Type B pancreatic cell (in vitro differentiated cells): ENCODE measurements at regions not wholly inside any gene's neighbourhood (a gene's known extent, or its start where the extent isn't known, plus 50 kb on each side); places are given as distances from the start of the nearest gene placed in this dataset.

Experiments
- DNase-seq: peaks from one replicate; pipeline ENCODE4 v3.0.0; 2021; ENCODE audit warnings: mixed read lengths; ENCODE audit not compliant: unreplicated experiment; ENCODE audit errors: extremely low spot score
- H3K27ac Mint-ChIP-seq: 2 replicates; pipeline ENCODE4 v1.8.0; 2021; ENCODE audit warnings: mild to moderate bottlenecking, mixed read lengths
- H3K27me3 Mint-ChIP-seq: 2 replicates; pipeline ENCODE4 v1.8.0; 2021; ENCODE audit warnings: mixed read lengths
- H3K36me3 Mint-ChIP-seq: 2 replicates; pipeline ENCODE4 v1.8.0; 2021; ENCODE audit warnings: mixed read lengths
- H3K4me1 Mint-ChIP-seq: one replicate; pipeline ENCODE4 v1.8.0; 2021; ENCODE audit warnings: mixed read lengths; ENCODE audit not compliant: unreplicated experiment
- H3K4me3 Mint-ChIP-seq: 2 replicates; pipeline ENCODE4 v1.8.0; 2021; ENCODE audit warnings: mild to moderate bottlenecking, mixed read lengths
- H3K9me3 Mint-ChIP-seq: 2 replicates; pipeline ENCODE4 v1.8.0; 2021; ENCODE audit warnings: mixed read lengths
- TF ChIP-seq, protein P1 (sequence below): fragments of 200-600 bp; sonication (generic); conservative IDR thresholded peaks from 2 replicates; pipeline ENCODE4 v1.5.0; 2021; ENCODE audit warnings: antibody characterized with exemption, mild to moderate bottlenecking

DNA sequence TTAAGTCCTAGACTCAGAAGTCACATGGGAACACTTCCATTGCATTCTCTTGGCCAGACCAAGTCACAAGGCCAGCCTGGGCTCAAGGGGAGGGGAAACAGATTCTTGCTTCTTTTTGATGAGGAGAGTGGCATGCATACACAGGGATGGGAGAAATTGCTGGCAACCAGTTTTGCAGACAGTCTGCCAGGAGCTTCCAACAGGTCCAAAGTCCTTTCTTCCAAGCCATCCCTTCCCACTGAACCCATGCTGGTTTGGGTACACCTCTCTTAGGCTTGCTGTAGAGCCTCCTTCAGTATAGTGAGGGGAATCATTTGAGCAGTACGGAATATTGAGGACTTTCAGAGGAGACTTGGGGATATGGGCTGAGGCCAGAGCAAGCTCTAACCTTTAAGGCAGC lies 267.8 kb downstream of the BCOR start:
- Mint-ChIP-seq H3K4me3 (no peak overlapping the region), H3K4me1 (peaks cover 7% of the 10 kb centered on the region), H3K27ac (no peak overlapping the region), H3K9me3 (no peaks in the 10 kb centered on the region), H3K36me3 (no peaks in the 10 kb centered on the region), H3K27me3 (no peaks in the 10 kb centered on the region)
- TF ChIP-seq, protein P1, sequence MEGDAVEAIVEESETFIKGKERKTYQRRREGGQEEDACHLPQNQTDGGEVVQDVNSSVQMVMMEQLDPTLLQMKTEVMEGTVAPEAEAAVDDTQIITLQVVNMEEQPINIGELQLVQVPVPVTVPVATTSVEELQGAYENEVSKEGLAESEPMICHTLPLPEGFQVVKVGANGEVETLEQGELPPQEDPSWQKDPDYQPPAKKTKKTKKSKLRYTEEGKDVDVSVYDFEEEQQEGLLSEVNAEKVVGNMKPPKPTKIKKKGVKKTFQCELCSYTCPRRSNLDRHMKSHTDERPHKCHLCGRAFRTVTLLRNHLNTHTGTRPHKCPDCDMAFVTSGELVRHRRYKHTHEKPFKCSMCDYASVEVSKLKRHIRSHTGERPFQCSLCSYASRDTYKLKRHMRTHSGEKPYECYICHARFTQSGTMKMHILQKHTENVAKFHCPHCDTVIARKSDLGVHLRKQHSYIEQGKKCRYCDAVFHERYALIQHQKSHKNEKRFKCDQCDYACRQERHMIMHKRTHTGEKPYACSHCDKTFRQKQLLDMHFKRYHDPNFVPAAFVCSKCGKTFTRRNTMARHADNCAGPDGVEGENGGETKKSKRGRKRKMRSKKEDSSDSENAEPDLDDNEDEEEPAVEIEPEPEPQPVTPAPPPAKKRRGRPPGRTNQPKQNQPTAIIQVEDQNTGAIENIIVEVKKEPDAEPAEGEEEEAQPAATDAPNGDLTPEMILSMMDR: no peak
- DNase-seq: no peak

DNA sequence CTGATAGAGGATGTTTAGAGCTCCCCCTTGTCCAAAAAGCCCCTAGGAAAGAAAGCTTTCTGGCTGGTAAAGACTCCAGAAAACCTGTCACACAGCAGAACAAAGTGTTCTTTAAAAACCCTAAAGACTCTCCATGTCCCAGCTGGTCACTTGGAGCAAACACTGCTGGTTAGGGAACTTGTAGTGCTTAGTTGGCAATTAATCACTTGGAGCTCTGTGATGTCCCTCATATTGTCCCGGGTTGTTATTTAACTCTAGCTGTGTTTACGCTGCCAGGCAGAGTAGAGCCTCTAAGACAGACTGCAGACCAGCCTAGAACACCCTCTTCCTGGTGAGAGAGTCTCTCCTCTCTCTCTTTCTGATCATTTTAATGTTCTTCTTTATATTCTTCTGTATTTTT lies 267.3 kb downstream of the BCOR start:
- Mint-ChIP-seq H3K36me3 (no peaks in the 10 kb centered on the region), H3K27me3 (no peaks in the 10 kb centered on the region), H3K4me1 (peaks cover 7% of the 10 kb centered on the region), H3K9me3 (no peaks in the 10 kb centered on the region), H3K27ac (no peak overlapping the region), H3K4me3 (no peak overlapping the region)
- TF ChIP-seq, protein P1: no peak
- DNase-seq: no peak

DNA sequence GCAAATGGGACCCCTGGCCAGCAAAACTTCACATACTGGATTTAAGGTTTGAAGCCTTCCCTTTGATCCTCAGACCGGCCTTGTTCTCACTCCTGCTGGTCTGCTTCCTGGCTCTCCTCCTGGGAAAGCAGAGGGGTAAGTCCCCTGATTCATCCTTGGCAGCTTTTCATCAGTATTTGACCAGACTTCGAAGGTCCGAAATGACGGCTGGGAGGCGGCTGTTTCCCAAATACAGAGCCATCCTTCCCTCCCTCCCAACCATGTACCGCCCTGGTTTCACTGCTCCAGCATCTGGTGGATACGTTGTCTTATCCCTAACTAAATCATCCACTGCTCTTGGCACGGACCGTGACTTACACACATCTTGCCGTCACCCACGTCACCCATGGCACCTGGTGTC lies 265.5 kb downstream of the BCOR start:
- peaks cover 5% of the 10 kb centered on the region for H3K4me1 Mint-ChIP-seq
- TF ChIP-seq, protein P1: no peak
- no peaks in the 10 kb centered on the region for H3K9me3 Mint-ChIP-seq
- no peaks in the 10 kb centered on the region for H3K27me3 Mint-ChIP-seq
- no peak overlapping the region for H3K4me3 Mint-ChIP-seq
- H3K27ac Mint-ChIP-seq: no peak overlapping the region
- DNase-seq: no peak
- no peaks in the 10 kb centered on the region for H3K36me3 Mint-ChIP-seq

DNA sequence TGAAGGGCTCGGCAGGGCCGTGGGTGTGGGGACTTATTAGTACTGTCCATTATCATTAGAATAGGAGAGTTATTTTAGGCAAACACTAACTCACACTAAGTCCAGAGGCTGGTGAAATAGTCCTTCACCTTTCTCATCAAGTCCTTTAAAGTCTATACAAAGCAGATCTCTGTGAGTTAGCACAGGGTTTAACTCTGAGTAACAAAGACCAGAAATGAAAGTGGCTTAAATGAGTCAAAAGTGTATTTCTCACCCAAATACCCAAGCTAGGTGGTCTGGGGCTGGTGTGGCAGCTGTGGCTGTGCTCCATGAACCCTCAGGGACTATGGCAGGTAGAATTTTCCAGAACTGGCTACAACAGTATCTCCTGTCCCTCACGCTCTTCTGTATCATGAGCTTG lies 263.2 kb downstream of the BCOR start:
- TF ChIP-seq, protein P1: no peak
- Mint-ChIP-seq H3K36me3 (no peaks in the 10 kb centered on the region), H3K27ac (no peak overlapping the region), H3K4me3 (no peak overlapping the region), H3K27me3 (no peaks in the 10 kb centered on the region), H3K4me1 (no peaks in the 10 kb centered on the region), H3K9me3 (no peaks in the 10 kb centered on the region)
- DNase-seq: no peak

DNA sequence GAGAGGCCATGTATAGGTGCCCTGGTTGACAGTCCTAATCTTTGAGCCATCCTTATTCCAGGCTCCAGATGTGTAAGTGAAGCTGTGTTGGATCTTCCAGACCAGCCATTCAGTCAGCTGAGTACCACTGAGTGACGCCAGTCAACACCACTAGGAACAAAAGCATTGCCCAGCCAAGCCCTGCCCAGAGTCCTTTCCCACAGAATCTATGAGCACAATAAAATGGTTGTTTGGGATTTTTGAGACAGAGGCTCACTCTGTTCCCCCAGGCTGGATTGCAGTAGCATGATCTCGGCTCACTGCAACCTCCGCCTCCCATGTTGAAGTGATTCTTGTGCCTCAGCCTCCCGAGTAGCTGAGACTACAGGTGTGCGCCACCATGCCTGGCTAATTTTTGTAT lies 262.5 kb downstream of the BCOR start:
- Mint-ChIP-seq H3K9me3 (no peaks in the 10 kb centered on the region), H3K36me3 (no peaks in the 10 kb centered on the region), H3K27ac (no peak overlapping the region), H3K4me3 (no peak overlapping the region), H3K4me1 (no peaks in the 10 kb centered on the region), H3K27me3 (no peaks in the 10 kb centered on the region)
- DNase-seq: no peak
- TF ChIP-seq, protein P1: no peak

DNA sequence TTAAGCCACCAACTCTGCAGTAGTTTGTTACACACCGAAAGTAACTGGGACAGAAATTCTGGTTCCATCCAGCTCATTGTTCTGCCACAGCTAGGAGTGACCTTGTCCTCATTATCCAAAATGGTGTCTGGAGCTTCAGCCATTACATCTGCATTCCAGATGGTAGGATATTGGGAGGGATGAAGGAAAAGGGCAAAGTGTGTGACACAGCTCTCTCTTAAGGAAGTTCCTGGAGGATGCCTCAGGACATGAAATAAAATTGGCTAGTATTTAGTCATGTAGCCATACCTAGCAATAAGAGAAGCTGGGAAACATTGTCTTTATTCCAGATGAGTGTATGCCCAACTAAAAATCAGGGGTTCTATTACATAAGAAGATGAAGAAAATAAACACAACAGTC lies 262.0 kb downstream of the BCOR start:
- no peaks in the 10 kb centered on the region for H3K36me3 Mint-ChIP-seq
- H3K27me3 Mint-ChIP-seq: no peaks in the 10 kb centered on the region
- TF ChIP-seq, protein P1: no peak
- H3K27ac Mint-ChIP-seq: no peak overlapping the region
- H3K4me1 Mint-ChIP-seq: no peaks in the 10 kb centered on the region
- no peak overlapping the region for H3K4me3 Mint-ChIP-seq
- no peaks in the 10 kb centered on the region for H3K9me3 Mint-ChIP-seq
- no peak for DNase-seq
